ENCODE measurements at regions not wholly inside any gene's neighbourhood (a gene's known extent, or its start where the extent isn't known, plus 50 kb on each side); places are given as distances from the start of the nearest gene placed in this dataset.

DNA sequence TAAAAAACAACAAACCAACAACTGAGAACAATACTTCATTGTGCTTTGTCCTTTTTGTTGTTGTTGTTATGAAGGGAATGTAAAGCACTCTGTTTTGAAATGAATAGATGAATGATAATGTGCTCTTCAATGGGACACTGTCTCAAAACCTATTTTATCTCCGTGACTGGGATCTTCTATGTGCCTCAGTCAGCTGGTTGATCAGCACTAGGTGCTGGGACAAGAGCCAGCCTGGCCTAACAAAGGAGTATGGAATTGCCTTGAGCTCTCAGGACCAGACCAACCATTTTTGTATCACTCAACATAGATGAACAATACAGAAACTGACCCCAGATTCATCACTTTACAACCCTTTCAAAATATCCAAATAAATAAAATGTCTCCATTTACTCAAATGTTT lies 440.2 kb downstream of the KCNJ2 start:
- DNase-seq (ENCODE audit: low spot score) (no peak), ATAC-seq (no peak; the same call in 2 of the 3 replicates)
- Histone ChIP-seq H3K27me3 (ENCODE audit: insufficient read depth) (no peaks in the 10 kb centered on the region), H3K9me2 (ENCODE audit: insufficient read depth) (no peaks in the 10 kb centered on the region), H3K27ac (ENCODE audit: low read depth) (no peak overlapping the region), H3K4me1 (ENCODE audit: insufficient read depth) (peaks cover 10% of the 10 kb centered on the region; the same call in 1 of the 2 replicates), H3K36me3 (ENCODE audit: insufficient read depth) (no peaks in the 10 kb centered on the region), H3K79me2 (replicated peaks; ENCODE audit: insufficient read depth) (no peaks in the 10 kb centered on the region), H4K20me1 (replicated peaks; ENCODE audit: insufficient read depth) (no peaks in the 10 kb centered on the region), H3F3A (replicated peaks; ENCODE audit: low read depth) (no peaks in the 10 kb centered on the region), H2AFZ (no peak overlapping the region), H3K4me3 (no peak overlapping the region), H3K4me2 (no peak overlapping the region)
- no peak overlapping the region for H3K27ac Mint-ChIP-seq
- H3K4me1 Mint-ChIP-seq = peaks cover 16% of the 10 kb centered on the region
- no peak overlapping the region for H3K4me3 Mint-ChIP-seq
- TF ChIP-seq JUNB (IDR thresholded peaks at IDR 0.05; ENCODE audit: unreplicated experiment) = no peak
- no peak for TF ChIP-seq EZH2phosphoT487 (IDR thresholded peaks at IDR 0.05; ENCODE audit: unreplicated experiment)
- TF ChIP-seq, protein P1, sequence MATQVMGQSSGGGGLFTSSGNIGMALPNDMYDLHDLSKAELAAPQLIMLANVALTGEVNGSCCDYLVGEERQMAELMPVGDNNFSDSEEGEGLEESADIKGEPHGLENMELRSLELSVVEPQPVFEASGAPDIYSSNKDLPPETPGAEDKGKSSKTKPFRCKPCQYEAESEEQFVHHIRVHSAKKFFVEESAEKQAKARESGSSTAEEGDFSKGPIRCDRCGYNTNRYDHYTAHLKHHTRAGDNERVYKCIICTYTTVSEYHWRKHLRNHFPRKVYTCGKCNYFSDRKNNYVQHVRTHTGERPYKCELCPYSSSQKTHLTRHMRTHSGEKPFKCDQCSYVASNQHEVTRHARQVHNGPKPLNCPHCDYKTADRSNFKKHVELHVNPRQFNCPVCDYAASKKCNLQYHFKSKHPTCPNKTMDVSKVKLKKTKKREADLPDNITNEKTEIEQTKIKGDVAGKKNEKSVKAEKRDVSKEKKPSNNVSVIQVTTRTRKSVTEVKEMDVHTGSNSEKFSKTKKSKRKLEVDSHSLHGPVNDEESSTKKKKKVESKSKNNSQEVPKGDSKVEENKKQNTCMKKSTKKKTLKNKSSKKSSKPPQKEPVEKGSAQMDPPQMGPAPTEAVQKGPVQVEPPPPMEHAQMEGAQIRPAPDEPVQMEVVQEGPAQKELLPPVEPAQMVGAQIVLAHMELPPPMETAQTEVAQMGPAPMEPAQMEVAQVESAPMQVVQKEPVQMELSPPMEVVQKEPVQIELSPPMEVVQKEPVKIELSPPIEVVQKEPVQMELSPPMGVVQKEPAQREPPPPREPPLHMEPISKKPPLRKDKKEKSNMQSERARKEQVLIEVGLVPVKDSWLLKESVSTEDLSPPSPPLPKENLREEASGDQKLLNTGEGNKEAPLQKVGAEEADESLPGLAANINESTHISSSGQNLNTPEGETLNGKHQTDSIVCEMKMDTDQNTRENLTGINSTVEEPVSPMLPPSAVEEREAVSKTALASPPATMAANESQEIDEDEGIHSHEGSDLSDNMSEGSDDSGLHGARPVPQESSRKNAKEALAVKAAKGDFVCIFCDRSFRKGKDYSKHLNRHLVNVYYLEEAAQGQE (IDR thresholded peaks at IDR 0.05; ENCODE audit: unreplicated experiment) = no peak
- no peak for TF ChIP-seq STAT1 (IDR thresholded peaks at IDR 0.05; ENCODE audit: unreplicated experiment)
- TF ChIP-seq NANOG (IDR thresholded peaks at IDR 0.05; ENCODE audit: borderline replicate concordance) = no peak
- no peak for TF ChIP-seq ZNF114 (CRISPR knock-in tag; IDR thresholded peaks at IDR 0.05)
- no peak for TF ChIP-seq ZNF331 (CRISPR knock-in tag; IDR thresholded peaks at IDR 0.05; ENCODE audit: low read depth)
- TF ChIP-seq, protein P2, sequence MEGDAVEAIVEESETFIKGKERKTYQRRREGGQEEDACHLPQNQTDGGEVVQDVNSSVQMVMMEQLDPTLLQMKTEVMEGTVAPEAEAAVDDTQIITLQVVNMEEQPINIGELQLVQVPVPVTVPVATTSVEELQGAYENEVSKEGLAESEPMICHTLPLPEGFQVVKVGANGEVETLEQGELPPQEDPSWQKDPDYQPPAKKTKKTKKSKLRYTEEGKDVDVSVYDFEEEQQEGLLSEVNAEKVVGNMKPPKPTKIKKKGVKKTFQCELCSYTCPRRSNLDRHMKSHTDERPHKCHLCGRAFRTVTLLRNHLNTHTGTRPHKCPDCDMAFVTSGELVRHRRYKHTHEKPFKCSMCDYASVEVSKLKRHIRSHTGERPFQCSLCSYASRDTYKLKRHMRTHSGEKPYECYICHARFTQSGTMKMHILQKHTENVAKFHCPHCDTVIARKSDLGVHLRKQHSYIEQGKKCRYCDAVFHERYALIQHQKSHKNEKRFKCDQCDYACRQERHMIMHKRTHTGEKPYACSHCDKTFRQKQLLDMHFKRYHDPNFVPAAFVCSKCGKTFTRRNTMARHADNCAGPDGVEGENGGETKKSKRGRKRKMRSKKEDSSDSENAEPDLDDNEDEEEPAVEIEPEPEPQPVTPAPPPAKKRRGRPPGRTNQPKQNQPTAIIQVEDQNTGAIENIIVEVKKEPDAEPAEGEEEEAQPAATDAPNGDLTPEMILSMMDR (conservative IDR thresholded peaks at IDR 0.05; ENCODE audit: low read depth in 2 of 2) = no peak
- TF ChIP-seq, protein P3, sequence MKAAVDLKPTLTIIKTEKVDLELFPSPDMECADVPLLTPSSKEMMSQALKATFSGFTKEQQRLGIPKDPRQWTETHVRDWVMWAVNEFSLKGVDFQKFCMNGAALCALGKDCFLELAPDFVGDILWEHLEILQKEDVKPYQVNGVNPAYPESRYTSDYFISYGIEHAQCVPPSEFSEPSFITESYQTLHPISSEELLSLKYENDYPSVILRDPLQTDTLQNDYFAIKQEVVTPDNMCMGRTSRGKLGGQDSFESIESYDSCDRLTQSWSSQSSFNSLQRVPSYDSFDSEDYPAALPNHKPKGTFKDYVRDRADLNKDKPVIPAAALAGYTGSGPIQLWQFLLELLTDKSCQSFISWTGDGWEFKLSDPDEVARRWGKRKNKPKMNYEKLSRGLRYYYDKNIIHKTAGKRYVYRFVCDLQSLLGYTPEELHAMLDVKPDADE (IDR thresholded peaks at IDR 0.05) = no peak
- TF ChIP-seq CREB1 (CRISPR knock-in tag; IDR thresholded peaks at IDR 0.05; ENCODE audit: low read depth) = no peak
- TF ChIP-seq EZH2 (IDR thresholded peaks at IDR 0.05; ENCODE audit: low read depth, unreplicated experiment) = no peak
- TF ChIP-seq, protein P4, sequence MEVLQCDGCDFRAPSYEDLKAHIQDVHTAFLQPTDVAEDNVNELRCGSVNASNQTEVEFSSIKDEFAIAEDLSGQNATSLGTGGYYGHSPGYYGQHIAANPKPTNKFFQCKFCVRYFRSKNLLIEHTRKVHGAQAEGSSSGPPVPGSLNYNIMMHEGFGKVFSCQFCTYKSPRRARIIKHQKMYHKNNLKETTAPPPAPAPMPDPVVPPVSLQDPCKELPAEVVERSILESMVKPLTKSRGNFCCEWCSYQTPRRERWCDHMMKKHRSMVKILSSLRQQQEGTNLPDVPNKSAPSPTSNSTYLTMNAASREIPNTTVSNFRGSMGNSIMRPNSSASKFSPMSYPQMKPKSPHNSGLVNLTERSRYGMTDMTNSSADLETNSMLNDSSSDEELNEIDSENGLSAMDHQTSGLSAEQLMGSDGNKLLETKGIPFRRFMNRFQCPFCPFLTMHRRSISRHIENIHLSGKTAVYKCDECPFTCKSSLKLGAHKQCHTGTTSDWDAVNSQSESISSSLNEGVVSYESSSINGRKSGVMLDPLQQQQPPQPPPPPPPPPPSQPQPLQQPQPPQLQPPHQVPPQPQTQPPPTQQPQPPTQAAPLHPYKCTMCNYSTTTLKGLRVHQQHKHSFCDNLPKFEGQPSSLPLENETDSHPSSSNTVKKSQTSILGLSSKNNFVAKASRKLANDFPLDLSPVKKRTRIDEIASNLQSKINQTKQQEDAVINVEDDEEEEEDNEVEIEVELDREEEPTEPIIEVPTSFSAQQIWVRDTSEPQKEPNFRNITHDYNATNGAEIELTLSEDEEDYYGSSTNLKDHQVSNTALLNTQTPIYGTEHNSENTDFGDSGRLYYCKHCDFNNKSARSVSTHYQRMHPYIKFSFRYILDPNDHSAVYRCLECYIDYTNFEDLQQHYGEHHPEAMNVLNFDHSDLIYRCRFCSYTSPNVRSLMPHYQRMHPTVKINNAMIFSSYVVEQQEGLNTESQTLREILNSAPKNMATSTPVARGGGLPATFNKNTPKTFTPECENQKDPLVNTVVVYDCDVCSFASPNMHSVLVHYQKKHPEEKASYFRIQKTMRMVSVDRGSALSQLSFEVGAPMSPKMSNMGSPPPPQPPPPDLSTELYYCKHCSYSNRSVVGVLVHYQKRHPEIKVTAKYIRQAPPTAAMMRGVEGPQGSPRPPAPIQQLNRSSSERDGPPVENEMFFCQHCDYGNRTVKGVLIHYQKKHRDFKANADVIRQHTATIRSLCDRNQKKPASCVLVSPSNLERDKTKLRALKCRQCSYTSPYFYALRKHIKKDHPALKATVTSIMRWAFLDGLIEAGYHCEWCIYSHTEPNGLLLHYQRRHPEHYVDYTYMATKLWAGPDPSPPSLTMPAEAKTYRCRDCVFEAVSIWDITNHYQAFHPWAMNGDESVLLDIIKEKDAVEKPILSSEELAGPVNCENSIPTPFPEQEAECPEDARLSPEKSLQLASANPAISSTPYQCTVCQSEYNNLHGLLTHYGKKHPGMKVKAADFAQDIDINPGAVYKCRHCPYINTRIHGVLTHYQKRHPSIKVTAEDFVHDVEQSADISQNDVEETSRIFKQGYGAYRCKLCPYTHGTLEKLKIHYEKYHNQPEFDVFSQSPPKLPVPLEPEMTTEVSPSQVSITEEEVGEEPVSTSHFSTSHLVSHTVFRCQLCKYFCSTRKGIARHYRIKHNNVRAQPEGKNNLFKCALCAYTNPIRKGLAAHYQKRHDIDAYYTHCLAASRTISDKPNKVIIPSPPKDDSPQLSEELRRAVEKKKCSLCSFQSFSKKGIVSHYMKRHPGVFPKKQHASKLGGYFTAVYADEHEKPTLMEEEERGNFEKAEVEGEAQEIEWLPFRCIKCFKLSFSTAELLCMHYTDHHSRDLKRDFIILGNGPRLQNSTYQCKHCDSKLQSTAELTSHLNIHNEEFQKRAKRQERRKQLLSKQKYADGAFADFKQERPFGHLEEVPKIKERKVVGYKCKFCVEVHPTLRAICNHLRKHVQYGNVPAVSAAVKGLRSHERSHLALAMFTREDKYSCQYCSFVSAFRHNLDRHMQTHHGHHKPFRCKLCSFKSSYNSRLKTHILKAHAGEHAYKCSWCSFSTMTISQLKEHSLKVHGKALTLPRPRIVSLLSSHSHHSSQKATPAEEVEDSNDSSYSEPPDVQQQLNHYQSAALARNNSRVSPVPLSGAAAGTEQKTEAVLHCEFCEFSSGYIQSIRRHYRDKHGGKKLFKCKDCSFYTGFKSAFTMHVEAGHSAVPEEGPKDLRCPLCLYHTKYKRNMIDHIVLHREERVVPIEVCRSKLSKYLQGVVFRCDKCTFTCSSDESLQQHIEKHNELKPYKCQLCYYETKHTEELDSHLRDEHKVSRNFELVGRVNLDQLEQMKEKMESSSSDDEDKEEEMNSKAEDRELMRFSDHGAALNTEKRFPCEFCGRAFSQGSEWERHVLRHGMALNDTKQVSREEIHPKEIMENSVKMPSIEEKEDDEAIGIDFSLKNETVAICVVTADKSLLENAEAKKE (CRISPR knock-in tag; IDR thresholded peaks at IDR 0.05) = no peak
- no peak for TF ChIP-seq POLR2AphosphoS5 (IDR thresholded peaks at IDR 0.05; ENCODE audit: low read depth)
- H3K27me3 Mint-ChIP-seq (ENCODE audit: insufficient read depth, low read depth, poor library complexity) = peaks cover 1% of the 10 kb centered on the region
- no peaks in the 10 kb centered on the region for H3K9me3 Mint-ChIP-seq
- no peaks in the 10 kb centered on the region for H3K36me3 Mint-ChIP-seq (ENCODE audit: low read depth)

Data from GM23338 (cell line).